Lower lobe of right lung (tissue), 2 donors: ENCODE measurements at regions not wholly inside any gene's neighbourhood (a gene's known extent, or its start where the extent isn't known, plus 50 kb on each side); places are given as distances from the start of the nearest gene placed in this dataset.
"Not testable (repeated sequence)": the region's sequence is repeated elsewhere in the genome, so short reads cannot be mapped to it uniquely, and the experiment has no call there.

Experiments
- ATAC-seq, 2 donors: fragments of 200-7000 bp; cut with Tn5 transposase; one replicate each; pipeline ENCODE4 v1.9.1; 2020 to 2022; ENCODE audit warnings: mild to moderate bottlenecking in 2 of 2, moderate library complexity in 2 of 2
- DNase-seq: peaks from one replicate; pipeline ENCODE4 v3.0.0-alpha.2; 2020
- H3K27ac ChIP-seq: fragments of 200-600 bp; one replicate; pipeline ENCODE4 v1.8.0; 2022
- H3K27me3 ChIP-seq: fragments of 200-600 bp; one replicate; pipeline ENCODE4 v1.8.0; 2022; ENCODE audit warnings: low read depth
- H3K36me3 ChIP-seq: fragments of 200-600 bp; one replicate; pipeline ENCODE4 v1.8.0; 2022; ENCODE audit warnings: mild to moderate bottlenecking
- H3K4me1 ChIP-seq: fragments of 200-600 bp; one replicate; pipeline ENCODE4 v1.8.0; 2022
- H3K4me3 ChIP-seq: fragments of 200-600 bp; one replicate; pipeline ENCODE4 v1.8.0; 2022; ENCODE audit warnings: mild to moderate bottlenecking
- H3K9me3 ChIP-seq: fragments of 200-600 bp; one replicate; pipeline ENCODE4 v1.8.0; 2022
- intact Hi-C: fragments of 100-400 bp; cut with DNase I; formaldehyde crosslinking; loops from one replicate; pipeline ENCODE4 v1.11.0; 2022
- TF ChIP-seq, protein P1 (sequence below): fragments of 200-600 bp; IDR thresholded peaks from one replicate; pipeline ENCODE4 v1.8.0; 2022; ENCODE audit warnings: antibody characterized with exemption, mild to moderate bottlenecking
- donor health status: DM: no; HTN: yes; CAD: no; lungs with severe emphysema.

DNA sequence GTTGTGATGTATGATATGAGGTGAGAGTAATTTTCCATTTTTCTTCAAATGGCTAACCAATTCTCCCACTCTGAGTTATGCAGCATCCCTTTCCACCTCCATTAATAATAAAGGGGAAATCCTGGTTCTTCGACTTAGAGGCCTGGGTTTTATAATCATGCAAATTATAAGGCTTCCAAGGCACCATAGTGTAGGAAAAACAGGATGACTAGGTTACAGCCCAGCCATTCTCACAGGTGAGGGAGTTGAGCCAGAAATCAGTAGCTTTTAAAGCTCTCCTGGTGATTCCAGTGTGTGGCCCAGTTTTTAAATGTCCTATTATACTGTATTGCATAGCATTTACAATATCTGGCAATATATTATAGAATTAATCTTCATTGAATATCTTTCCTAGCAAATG, 203.1 kb downstream of the ARHGEF9 start:
- no peak overlapping the region for H3K4me3 ChIP-seq
- DNase-seq (no peak), ATAC-seq (no peak)
- intact Hi-C loops: no loop called here
- no peaks in the 10 kb centered on the region for H3K9me3 ChIP-seq
- no peaks in the 10 kb centered on the region for H3K36me3 ChIP-seq
- H3K27me3 ChIP-seq: no peaks in the 10 kb centered on the region
- TF ChIP-seq, protein P1, sequence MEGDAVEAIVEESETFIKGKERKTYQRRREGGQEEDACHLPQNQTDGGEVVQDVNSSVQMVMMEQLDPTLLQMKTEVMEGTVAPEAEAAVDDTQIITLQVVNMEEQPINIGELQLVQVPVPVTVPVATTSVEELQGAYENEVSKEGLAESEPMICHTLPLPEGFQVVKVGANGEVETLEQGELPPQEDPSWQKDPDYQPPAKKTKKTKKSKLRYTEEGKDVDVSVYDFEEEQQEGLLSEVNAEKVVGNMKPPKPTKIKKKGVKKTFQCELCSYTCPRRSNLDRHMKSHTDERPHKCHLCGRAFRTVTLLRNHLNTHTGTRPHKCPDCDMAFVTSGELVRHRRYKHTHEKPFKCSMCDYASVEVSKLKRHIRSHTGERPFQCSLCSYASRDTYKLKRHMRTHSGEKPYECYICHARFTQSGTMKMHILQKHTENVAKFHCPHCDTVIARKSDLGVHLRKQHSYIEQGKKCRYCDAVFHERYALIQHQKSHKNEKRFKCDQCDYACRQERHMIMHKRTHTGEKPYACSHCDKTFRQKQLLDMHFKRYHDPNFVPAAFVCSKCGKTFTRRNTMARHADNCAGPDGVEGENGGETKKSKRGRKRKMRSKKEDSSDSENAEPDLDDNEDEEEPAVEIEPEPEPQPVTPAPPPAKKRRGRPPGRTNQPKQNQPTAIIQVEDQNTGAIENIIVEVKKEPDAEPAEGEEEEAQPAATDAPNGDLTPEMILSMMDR: no peak
- no peak overlapping the region for H3K27ac ChIP-seq
- no peaks in the 10 kb centered on the region for H3K4me1 ChIP-seq

- no peak overlapping the region for H3K27ac ChIP-seq
- ATAC-seq (no peak), DNase-seq (no peak)
- no peaks in the 10 kb centered on the region for H3K36me3 ChIP-seq
- no peaks in the 10 kb centered on the region for H3K9me3 ChIP-seq
- no peak overlapping the region for H3K4me3 ChIP-seq
- TF ChIP-seq, protein P1: no peak
- intact Hi-C loops: no loop called here
- no peaks in the 10 kb centered on the region for H3K27me3 ChIP-seq
- no peaks in the 10 kb centered on the region for H3K4me1 ChIP-seq
These were observed 203.6 kb downstream of the ARHGEF9 start for GRCh38 chrX:63581398-63581797.

DNA sequence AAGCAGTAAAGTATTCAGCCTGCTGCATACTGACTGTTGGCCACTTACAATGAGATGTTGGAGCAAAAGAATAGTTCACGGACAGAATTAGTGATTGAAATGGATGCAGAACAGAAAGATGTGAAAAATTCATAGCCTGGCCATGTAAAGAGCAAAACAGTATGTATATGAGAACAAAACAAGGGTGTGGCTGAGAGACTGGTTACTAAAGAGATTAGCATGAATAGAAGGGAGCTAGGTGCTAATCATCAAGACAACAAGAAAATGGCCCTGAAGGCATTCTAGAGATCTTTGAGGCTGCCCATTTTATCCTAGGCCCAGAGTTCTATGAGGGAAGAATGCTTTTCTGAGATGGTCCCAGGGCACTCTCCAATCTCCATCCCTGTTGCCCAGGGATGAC, 208.5 kb downstream of the ARHGEF9 start:
- H3K27me3 ChIP-seq: no peaks in the 10 kb centered on the region
- H3K4me1 ChIP-seq: no peaks in the 10 kb centered on the region
- ATAC-seq (no peak), DNase-seq (no peak)
- intact Hi-C loops: no loop called here
- H3K4me3 ChIP-seq: no peak overlapping the region
- H3K27ac ChIP-seq: no peak overlapping the region
- TF ChIP-seq, protein P1: no peak
- no peaks in the 10 kb centered on the region for H3K9me3 ChIP-seq
- H3K36me3 ChIP-seq: no peaks in the 10 kb centered on the region

DNA sequence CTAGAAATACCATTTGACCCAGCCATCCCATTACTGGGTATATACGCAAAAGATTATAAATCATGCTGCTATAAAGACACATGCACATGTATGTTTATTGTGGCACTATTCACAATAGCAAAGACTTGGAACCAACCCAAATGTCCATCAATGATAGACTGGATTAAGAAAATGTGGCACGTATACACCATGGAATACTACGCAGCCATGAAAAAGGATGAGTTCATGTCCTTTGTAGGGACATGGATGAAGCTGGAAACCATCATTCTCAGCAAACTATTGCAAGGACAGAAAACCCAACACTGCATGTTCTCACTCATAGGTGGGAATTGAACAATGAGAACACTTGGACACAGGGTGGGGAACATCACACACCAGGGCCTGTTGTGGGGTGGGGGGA, 209.3 kb downstream of the ARHGEF9 start:
- ATAC-seq, DNase-seq, H3K9me3 ChIP-seq, H3K4me3 ChIP-seq, H3K36me3 ChIP-seq, H3K4me1 ChIP-seq, H3K27ac ChIP-seq, H3K27me3 ChIP-seq, intact Hi-C loops: not testable (repeated sequence)

DNA sequence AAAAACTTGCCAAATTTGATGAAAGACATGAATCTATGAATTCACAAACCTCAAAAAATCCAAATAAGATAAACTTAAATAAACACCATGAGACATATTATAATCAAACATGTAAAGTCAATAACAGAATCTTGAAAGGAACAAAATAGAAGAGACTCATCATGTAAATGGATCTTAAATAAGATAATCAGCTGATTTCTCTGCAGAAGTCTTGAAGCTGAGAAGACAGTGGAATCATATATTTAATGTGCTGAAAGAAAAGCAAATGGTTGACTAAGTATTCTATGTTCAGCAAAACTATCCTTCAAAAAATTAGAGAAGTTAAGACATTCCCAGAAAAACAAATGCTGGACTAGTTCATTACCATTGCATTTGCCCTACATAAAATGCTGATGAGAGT, 215.7 kb upstream of the SPIN4 start:
- no peak for DNase-seq
- Histone ChIP-seq H3K9me3 (no peaks in the 10 kb centered on the region), H3K4me1 (no peaks in the 10 kb centered on the region), H3K36me3 (no peaks in the 10 kb centered on the region), H3K27ac (no peak overlapping the region), H3K4me3 (no peak overlapping the region), H3K27me3 (no peaks in the 10 kb centered on the region)
- TF ChIP-seq, protein P1: no peak
- no peak for ATAC-seq
- intact Hi-C loops: no loop called here

- peak overlapping the region; percentile 73 for H3K4me3 ChIP-seq
- DNase-seq: no peak
These were observed 210.3 kb upstream of the SPIN4 start for GRCh38 chrX:63561425-63561824.

More at GRCh38 chrX:63561425-63561824, 210.3 kb upstream of the SPIN4 start:
- peak overlapping the region; percentile 71 for H3K27ac ChIP-seq
- no peaks in the 10 kb centered on the region for H3K27me3 ChIP-seq
- intact Hi-C loops: no loop called here
- TF ChIP-seq, protein P1: no peak
- no peaks in the 10 kb centered on the region for H3K4me1 ChIP-seq
- no peaks in the 10 kb centered on the region for H3K36me3 ChIP-seq
- H3K9me3 ChIP-seq: no peaks in the 10 kb centered on the region
- ATAC-seq: peak in 1 of 2 donors; percentile 43
